ENCODE measurements at regions not wholly inside any gene's neighbourhood (a gene's known extent, or its start where the extent isn't known, plus 50 kb on each side); places are given as distances from the start of the nearest gene placed in this dataset.

- no peaks in the 10 kb centered on the region for H3K27me3 ChIP-seq
- no peak for TF ChIP-seq CTCF (IDR thresholded peaks at IDR 0.05)
- intact Hi-C loops (cut with DNase I): no loop called here
- peaks cover 41 to 97% of the 10 kb centered on the region in 2 donors for H3K4me1 ChIP-seq
- ATAC-seq: peak; percentile 42
- peak overlapping the region; percentile 48 to 89 for H3K27ac ChIP-seq
- H3K36me3 ChIP-seq: no peaks in the 10 kb centered on the region
- H3K9me3 ChIP-seq: no peaks in the 10 kb centered on the region
- DNase-seq: peak in 1 of 4 donors; percentile 67
- H3K4me3 ChIP-seq: no peak overlapping the region
Measured at GRCh38 chr20:23159256-23159946, 73.3 kb upstream of the CD93 start.

DNA sequence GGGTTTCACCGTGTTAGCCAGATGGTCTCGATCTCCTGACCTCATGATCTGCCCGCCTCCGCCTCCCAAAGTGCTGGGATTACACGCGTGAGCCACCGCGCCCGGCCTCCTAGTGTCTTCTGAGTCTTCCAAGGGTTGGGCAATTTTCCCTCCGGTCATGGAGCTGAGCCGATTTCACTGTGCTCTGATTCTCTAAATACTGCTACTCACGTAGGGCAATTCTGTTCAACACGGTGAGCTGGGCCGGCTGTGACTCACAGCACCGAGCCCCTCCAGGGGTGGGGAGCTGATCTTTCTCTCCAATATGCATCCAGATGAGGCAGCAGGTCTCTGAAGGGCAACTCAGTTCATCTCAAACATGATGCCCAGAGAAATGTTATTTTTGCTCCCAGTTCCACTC, 71.6 kb upstream of the CD93 start:
- Histone ChIP-seq H3K27me3 (no peaks in the 10 kb centered on the region), H3K4me1 (peaks cover 42 to 100% of the 10 kb centered on the region in 2 donors)
- intact Hi-C loops (cut with DNase I): no loop called here

GRCh38 chr20:23156842-23157423, 70.8 kb upstream of the CD93 start:
- Histone ChIP-seq H3K27ac (peak overlapping the region in 1 of 2 donors; percentile 77), H3K9me3 (no peaks in the 10 kb centered on the region), H3K4me1 (peaks cover 45 to 100% of the 10 kb centered on the region in 2 donors), H3K27me3 (no peaks in the 10 kb centered on the region), H3K4me3 (no peak overlapping the region), H3K36me3 (no peaks in the 10 kb centered on the region)
- intact Hi-C loops (cut with DNase I): no loop called here
- no peak for TF ChIP-seq CTCF (IDR thresholded peaks at IDR 0.05)
- DNase-seq (no peak), ATAC-seq (no peak)

More for the DNA sequence above, 71.6 kb upstream of the CD93 start:
- no peak for DNase-seq
- TF ChIP-seq CTCF (IDR thresholded peaks at IDR 0.05): no peak
- no peak for ATAC-seq
- no peaks in the 10 kb centered on the region for H3K9me3 ChIP-seq
- peak overlapping the region in 1 of 2 donors; percentile 89 for H3K27ac ChIP-seq
- H3K36me3 ChIP-seq: no peaks in the 10 kb centered on the region
- no peak overlapping the region for H3K4me3 ChIP-seq

- no peak for TF ChIP-seq CTCF (IDR thresholded peaks at IDR 0.05)
- Histone ChIP-seq H3K27me3 (no peaks in the 10 kb centered on the region), H3K4me3 (no peak overlapping the region), H3K9me3 (no peaks in the 10 kb centered on the region), H3K27ac (peak overlapping the region in 1 of 2 donors; percentile 77), H3K36me3 (no peaks in the 10 kb centered on the region), H3K4me1 (peaks cover 41 to 100% of the 10 kb centered on the region in 2 donors)
- intact Hi-C loops (cut with DNase I): no loop called here
- peak; percentile 58 for ATAC-seq
- DNase-seq: peak in 1 of 4 donors; percentile 80
Measured at GRCh38 chr20:23156170-23156841, 70.2 kb upstream of the CD93 start.

DNA sequence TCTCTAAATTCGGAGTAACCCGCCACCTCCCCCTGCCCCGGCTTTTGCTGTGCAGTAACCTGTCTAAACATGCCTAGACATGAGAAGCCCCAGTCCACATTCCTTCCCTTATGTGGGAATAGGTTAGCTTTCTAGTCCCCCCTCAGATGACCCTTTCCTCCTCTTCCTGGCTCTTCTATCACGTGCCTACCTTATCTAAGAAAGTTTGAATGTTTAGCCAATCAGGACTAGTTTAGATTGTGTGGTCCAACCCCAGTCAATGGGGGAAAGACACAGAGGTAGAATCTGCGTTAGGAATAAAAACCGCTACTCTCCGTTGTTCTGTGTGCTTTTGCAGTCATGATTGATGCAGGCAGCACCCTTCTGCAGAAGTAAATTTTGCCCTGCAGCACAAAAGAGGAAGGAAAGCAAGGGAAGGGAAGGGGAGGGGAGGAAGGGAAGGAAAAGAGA, 69.0 kb upstream of the CD93 start:
- peak overlapping the region in 1 of 2 donors; percentile 77 for H3K27ac ChIP-seq

More for the DNA sequence above, 69.0 kb upstream of the CD93 start:
- Histone ChIP-seq H3K4me3 (no peak overlapping the region), H3K4me1 (peaks cover 29 to 100% of the 10 kb centered on the region in 2 donors), H3K9me3 (no peaks in the 10 kb centered on the region), H3K27me3 (no peaks in the 10 kb centered on the region), H3K36me3 (no peaks in the 10 kb centered on the region)
- ATAC-seq (no peak), DNase-seq (no peak)
- intact Hi-C loops (cut with DNase I): no loop called here
- no peak for TF ChIP-seq CTCF (IDR thresholded peaks at IDR 0.05)
